Uterus (tissue), 3 donors: ENCODE measurements at regions not wholly inside any gene's neighbourhood (a gene's known extent, or its start where the extent isn't known, plus 50 kb on each side); places are given as distances from the start of the nearest gene placed in this dataset.

ENCODE experiments used
- DNase-seq, 2 donors: peaks; one replicate each; pipeline ENCODE4 v3.0.0-alpha.2; 2019 to 2020
- H3K27ac ChIP-seq, 2 donors: fragments of 200-600 bp; sonication (generic); 1 replicate in 1 of 2; 2 replicates in 1 of 2; pipeline ENCODE4 v1.5.1; 2016 to 2018
- H3K27me3 ChIP-seq, 2 donors: fragments of 200-600 bp; sonication (generic); one replicate each; pipeline ENCODE4 v1.5.1; 2018 to 2019; ENCODE audit warnings: control low read depth in 1 of 2
- H3K36me3 ChIP-seq, 2 donors: fragments of 200-600 bp; sonication (generic); one replicate each; pipeline ENCODE4 v1.5.1; 2019; ENCODE audit warnings: control low read depth in 1 of 2
- H3K4me1 ChIP-seq, 2 donors: fragments of 200-600 bp; sonication (generic); one replicate each; pipeline ENCODE4 v1.5.1; 2018 to 2019; ENCODE audit warnings: control low read depth in 1 of 2
- H3K4me3 ChIP-seq, 2 donors: fragments of 200-600 bp; sonication (generic); 1 replicate in 1 of 2; 2 replicates in 1 of 2; pipeline ENCODE4 v1.5.1; 2018 to 2019; ENCODE audit warnings: mild to moderate bottlenecking in 1 of 2
- H3K9me3 ChIP-seq, 2 donors: fragments of 200-600 bp; sonication (generic); one replicate each; pipeline ENCODE4 v1.5.1; 2019; ENCODE audit warnings: control low read depth in 1 of 2
- CTCF ChIP-seq, 4 experiments: fragments of 200-600 bp in 2 of 4; fragments of 450-650 bp in 2 of 4; sonication (generic) in 2 of 4; IDR thresholded peaks; one replicate each; pipeline ENCODE4 v1.5.1; 2016 to 2019; ENCODE audit warnings: antibody characterized with exemption in 4 of 4, mild to moderate bottlenecking in 2 of 4, moderate library complexity in 1 of 4
- POLR2A ChIP-seq, 2 donors: fragments of 450-650 bp; IDR thresholded peaks; one replicate each; pipeline ENCODE4 v1.6.1; 2016; ENCODE audit warnings: antibody characterized with exemption in 2 of 2, mild to moderate bottlenecking in 1 of 2, moderate library complexity in 1 of 2
- intact Hi-C: fragments of 100-400 bp; cut with DNase I; formaldehyde crosslinking; loops from one replicate; pipeline ENCODE4 v1.15.1; 2023; ENCODE audit warnings: low total_unique reads
- donor health status: DM: yes; HTN: yes; CAD: no.

- no peaks in the 10 kb centered on the region for H3K27me3 ChIP-seq
- H3K9me3 ChIP-seq: no peaks in the 10 kb centered on the region
- TF ChIP-seq POLR2A (IDR thresholded peaks at IDR 0.05) (peak in 1 of 2 donors; percentile 8), CTCF (IDR thresholded peaks at IDR 0.05) (no peak)
- peaks cover 0 to 6% of the 10 kb centered on the region in 2 donors for H3K4me1 ChIP-seq
- peak overlapping the region; percentile 96 for H3K27ac ChIP-seq
- H3K4me3 ChIP-seq: peak overlapping the region; percentile 20 to 30
- intact Hi-C loops: no loop called here
- peak; percentile 86 to 95 for DNase-seq
- no peaks in the 10 kb centered on the region for H3K36me3 ChIP-seq
Observed at GRCh38 chr18:76619261-76619620, 124.2 kb upstream of the ZNF516 start.

- Histone ChIP-seq H3K4me3 (no peak overlapping the region), H3K9me3 (no peaks in the 10 kb centered on the region), H3K4me1 (peaks cover 0 to 6% of the 10 kb centered on the region in 2 donors), H3K36me3 (no peaks in the 10 kb centered on the region), H3K27ac (peak overlapping the region; percentile 96), H3K27me3 (no peaks in the 10 kb centered on the region)
- DNase-seq: no peak
- no peak for TF ChIP-seq POLR2A (IDR thresholded peaks at IDR 0.05)
- intact Hi-C loops: no loop called here
Observed at GRCh38 chr18:76618721-76619120, 123.7 kb upstream of the ZNF516 start.

GRCh38 chr18:76616373-76616772, 121.3 kb upstream of the ZNF516 start:
- no peak overlapping the region for H3K27ac ChIP-seq
- no peaks in the 10 kb centered on the region for H3K9me3 ChIP-seq
- DNase-seq: no peak
- intact Hi-C loops: no loop called here
- H3K4me1 ChIP-seq: peaks cover 0 to 6% of the 10 kb centered on the region in 2 donors
- H3K4me3 ChIP-seq: no peak overlapping the region
- H3K27me3 ChIP-seq: no peaks in the 10 kb centered on the region
- no peak for TF ChIP-seq POLR2A (IDR thresholded peaks at IDR 0.05)
- no peak for TF ChIP-seq CTCF (IDR thresholded peaks at IDR 0.05)
- H3K36me3 ChIP-seq: no peaks in the 10 kb centered on the region

GRCh38 chr18:76615065-76615733, 120.2 kb upstream of the ZNF516 start:
- H3K9me3 ChIP-seq: no peaks in the 10 kb centered on the region
- no peak for DNase-seq
- intact Hi-C loops: no loop called here
- peaks cover 0 to 6% of the 10 kb centered on the region in 2 donors for H3K4me1 ChIP-seq
- TF ChIP-seq CTCF (IDR thresholded peaks at IDR 0.05): no peak
- no peak for TF ChIP-seq POLR2A (IDR thresholded peaks at IDR 0.05)
- H3K27ac ChIP-seq: no peak overlapping the region
- H3K4me3 ChIP-seq: no peak overlapping the region
- H3K27me3 ChIP-seq: no peaks in the 10 kb centered on the region
- H3K36me3 ChIP-seq: no peaks in the 10 kb centered on the region

- Histone ChIP-seq H3K36me3 (no peaks in the 10 kb centered on the region), H3K27me3 (no peaks in the 10 kb centered on the region), H3K4me3 (no peak overlapping the region), H3K27ac (no peak overlapping the region), H3K4me1 (no peaks in the 10 kb centered on the region), H3K9me3 (no peaks in the 10 kb centered on the region)
- TF ChIP-seq CTCF (IDR thresholded peaks at IDR 0.05): no peak
- TF ChIP-seq POLR2A (IDR thresholded peaks at IDR 0.05): no peak
- intact Hi-C loops: no loop called here
- DNase-seq: no peak
Observed at GRCh38 chr18:76613755-76614120, 118.7 kb upstream of the ZNF516 start.
